ENCODE measurements at regions not wholly inside any gene's neighbourhood (a gene's known extent, or its start where the extent isn't known, plus 50 kb on each side); places are given as distances from the start of the nearest gene placed in this dataset.

- Histone ChIP-seq H3K4me1 (ENCODE audit: insufficient read depth, low read length) (0 out of 2 replicates have a peak, but pooled peaks cover 8% of the 10 kb centered on the region), H3K9ac (ENCODE audit: insufficient read depth, low read depth, low read length) (no peak overlapping the region), H4K20me1 (ENCODE audit: insufficient read depth, low read length) (no peaks in the 10 kb centered on the region), H3K4me2 (ENCODE audit: low read depth, low read length) (no peak overlapping the region), H3K27me3 (ENCODE audit: control insufficient read depth in 1 of 2, insufficient read depth in 2 of 2, low read length in 2 of 2) (peaks cover 0 to 10% of the 10 kb centered on the region in 2 experiments; a peak in 1 of 5 replicates), H3K9me3 (ENCODE audit: low read length) (no peaks in the 10 kb centered on the region), H3K27ac (ENCODE audit: extremely low read length, insufficient read depth, low read length) (no peak overlapping the region), H3K4me3 (replicated peaks in 1 of 3; ENCODE audit: insufficient read depth in 1 of 3, low read depth in 2 of 3, low read length in 3 of 3) (no peak overlapping the region), H3K36me3 (replicated peaks in 1 of 2; ENCODE audit: control insufficient read depth in 1 of 2, insufficient read depth in 2 of 2, low read length in 2 of 2) (no peaks in the 10 kb centered on the region), H2AFZ (ENCODE audit: low read length) (no peak overlapping the region), H3K79me2 (ENCODE audit: insufficient read depth, low read length) (no peaks in the 10 kb centered on the region)
- no peak for ATAC-seq
- no peak for FAIRE-seq
- no peak for DNase-seq (ENCODE audit: low spot score)
- ChIA-PET POLR2A (no interaction called here), CTCF (ENCODE audit: low intra/inter-chr PET ratio, low total read pairs) (no interaction called here)
- in situ Hi-C loops (cut with HindIII; ENCODE audit: extremely low pct_ligation_motif_present, low pct_unique_long_range_greater_than_20kb) (no loop called here), intact Hi-C loops (cut with micrococcal nuclease; ENCODE audit: unreplicated experiment) (no loop called here)
- no TSS peak for BruUV-seq (replicated peaks)
- 0% methylated on average over 2 of the region's 2 CpGs for WGBS (ENCODE audit: low lambda C conversion rate)
- TF ChIP-seq KLF11 (CRISPR knock-in tag; IDR thresholded peaks at IDR 0.05) (no peak), ZBTB20 (CRISPR knock-in tag; IDR thresholded peaks at IDR 0.05; ENCODE audit: borderline replicate concordance, low read depth) (no peak), ZFP90 (CRISPR knock-in tag; IDR thresholded peaks at IDR 0.05; ENCODE audit: borderline replicate concordance) (no peak), YEATS4 (CRISPR knock-in tag; IDR thresholded peaks at IDR 0.05; ENCODE audit: borderline replicate concordance) (no peak), NR0B2 (CRISPR knock-in tag; IDR thresholded peaks at IDR 0.05) (no peak), FOXJ3 (CRISPR knock-in tag; IDR thresholded peaks at IDR 0.05; ENCODE audit: borderline replicate concordance) (no peak), GABPA (IDR thresholded peaks at IDR 0.05; ENCODE audit: low read depth, low read length) (no peak), GABPA (CRISPR knock-in tag; IDR thresholded peaks at IDR 0.05; ENCODE audit: low read depth) (no peak), ZNF382 (CRISPR knock-in tag; IDR thresholded peaks at IDR 0.05; ENCODE audit: borderline replicate concordance) (no peak), ZNF567 (CRISPR knock-in tag; IDR thresholded peaks at IDR 0.05; ENCODE audit: borderline replicate concordance) (no peak), PITX1 (CRISPR knock-in tag; IDR thresholded peaks at IDR 0.05) (no peak), MIXL1 (CRISPR knock-in tag; IDR thresholded peaks at IDR 0.05) (no peak)
These were observed 402.0 kb downstream of the PTPRU start for GRCh38 chr1:29638281-29638680.
